ENCODE measurements at regions not wholly inside any gene's neighbourhood (a gene's known extent, or its start where the extent isn't known, plus 50 kb on each side); places are given as distances from the start of the nearest gene placed in this dataset.

DNA sequence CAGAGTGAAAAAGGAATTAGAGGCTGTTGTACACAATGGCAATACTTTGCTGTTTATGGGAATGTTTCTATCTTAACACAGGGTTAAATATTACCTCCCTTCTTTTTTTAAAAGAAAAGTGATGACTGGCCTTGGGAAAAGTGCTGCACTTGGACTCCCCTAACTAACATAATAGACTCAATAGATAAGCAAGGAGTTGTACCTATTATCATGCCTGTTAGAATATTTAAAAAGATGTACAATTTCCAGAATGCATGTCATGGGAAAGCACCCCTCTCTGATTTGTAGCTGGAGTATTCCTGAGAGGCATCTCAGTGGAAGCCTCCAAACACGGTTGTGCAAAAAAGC is 79.3 kb upstream of the GPC6 start:
- TF ChIP-seq, protein P1, sequence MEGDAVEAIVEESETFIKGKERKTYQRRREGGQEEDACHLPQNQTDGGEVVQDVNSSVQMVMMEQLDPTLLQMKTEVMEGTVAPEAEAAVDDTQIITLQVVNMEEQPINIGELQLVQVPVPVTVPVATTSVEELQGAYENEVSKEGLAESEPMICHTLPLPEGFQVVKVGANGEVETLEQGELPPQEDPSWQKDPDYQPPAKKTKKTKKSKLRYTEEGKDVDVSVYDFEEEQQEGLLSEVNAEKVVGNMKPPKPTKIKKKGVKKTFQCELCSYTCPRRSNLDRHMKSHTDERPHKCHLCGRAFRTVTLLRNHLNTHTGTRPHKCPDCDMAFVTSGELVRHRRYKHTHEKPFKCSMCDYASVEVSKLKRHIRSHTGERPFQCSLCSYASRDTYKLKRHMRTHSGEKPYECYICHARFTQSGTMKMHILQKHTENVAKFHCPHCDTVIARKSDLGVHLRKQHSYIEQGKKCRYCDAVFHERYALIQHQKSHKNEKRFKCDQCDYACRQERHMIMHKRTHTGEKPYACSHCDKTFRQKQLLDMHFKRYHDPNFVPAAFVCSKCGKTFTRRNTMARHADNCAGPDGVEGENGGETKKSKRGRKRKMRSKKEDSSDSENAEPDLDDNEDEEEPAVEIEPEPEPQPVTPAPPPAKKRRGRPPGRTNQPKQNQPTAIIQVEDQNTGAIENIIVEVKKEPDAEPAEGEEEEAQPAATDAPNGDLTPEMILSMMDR (IDR thresholded peaks at IDR 0.05; ENCODE audit: low read length): no peak
- no peak for TF ChIP-seq EZH2 (IDR thresholded peaks at IDR 0.05; ENCODE audit: borderline replicate concordance, low read length)

Data from OCI-LY1 (cell line).